ENCODE measurements at regions not wholly inside any gene's neighbourhood (a gene's known extent, or its start where the extent isn't known, plus 50 kb on each side); places are given as distances from the start of the nearest gene placed in this dataset.

- Histone ChIP-seq H2AFZ (ENCODE audit: low read length) (no peak overlapping the region), H3K4me1 (ENCODE audit: control insufficient read depth, extremely low read depth, insufficient read depth, low read length) (no peaks in the 10 kb centered on the region), H3K79me2 (ENCODE audit: control insufficient read depth, insufficient read depth, low read length) (no peaks in the 10 kb centered on the region), H3K27me3 (ENCODE audit: control insufficient read depth, insufficient read depth, low read length) (no peaks in the 10 kb centered on the region), H3K4me2 (ENCODE audit: extremely low read depth, insufficient read depth, low read length) (no peak overlapping the region), H3K9ac (ENCODE audit: insufficient read depth, low read length) (no peak overlapping the region), H3K27ac (ENCODE audit: insufficient read depth, low read length) (no peak overlapping the region), H3K9me3 (ENCODE audit: control insufficient read depth, insufficient read depth, low read depth, low read length) (no peaks in the 10 kb centered on the region), H3K36me3 (ENCODE audit: control insufficient read depth, insufficient read depth, low read length) (no peaks in the 10 kb centered on the region), H3K4me3 (replicated peaks in 1 of 4; ENCODE audit: control extremely low read depth in 1 of 4, insufficient read depth in 1 of 4, low read depth in 3 of 4, low read length in 4 of 4) (no peak overlapping the region), H4K20me1 (ENCODE audit: control insufficient read depth, extremely low read depth, insufficient read depth, low read length) (no peaks in the 10 kb centered on the region)
- DNase-seq (ENCODE audit: low read depth in 2 of 2) = no peak
- TF ChIP-seq EZH2 (IDR thresholded peaks at IDR 0.05; ENCODE audit: low read length, missing control alignments) = no peak
- TF ChIP-seq CTCF (conservative IDR thresholded peaks at IDR 0.05 in 1 of 2, IDR thresholded peaks at IDR 0.05 in 1 of 2; ENCODE audit: low read depth in 1 of 2, low read length in 2 of 2) = no peak
Observed at GRCh38 chr5:86885489-86886230, 267.9 kb downstream of the COX7C start.

GRCh38 chr5:86890375-86890774 lies 272.6 kb downstream of the COX7C start:
- Histone ChIP-seq H3K4me2 (ENCODE audit: extremely low read depth, insufficient read depth, low read length) (no peak overlapping the region), H3K9ac (ENCODE audit: insufficient read depth, low read length) (no peak overlapping the region), H3K9me3 (ENCODE audit: control insufficient read depth, insufficient read depth, low read depth, low read length) (no peaks in the 10 kb centered on the region), H3K36me3 (ENCODE audit: control insufficient read depth, insufficient read depth, low read length) (no peaks in the 10 kb centered on the region), H3K27me3 (ENCODE audit: control insufficient read depth, insufficient read depth, low read length) (no peaks in the 10 kb centered on the region), H3K4me1 (ENCODE audit: control insufficient read depth, extremely low read depth, insufficient read depth, low read length) (no peaks in the 10 kb centered on the region), H3K79me2 (ENCODE audit: control insufficient read depth, insufficient read depth, low read length) (no peaks in the 10 kb centered on the region), H4K20me1 (ENCODE audit: control insufficient read depth, extremely low read depth, insufficient read depth, low read length) (no peaks in the 10 kb centered on the region), H3K4me3 (replicated peaks in 1 of 4; ENCODE audit: control extremely low read depth in 1 of 4, insufficient read depth in 1 of 4, low read depth in 3 of 4, low read length in 4 of 4) (no peak overlapping the region), H2AFZ (ENCODE audit: low read length) (no peak overlapping the region), H3K27ac (ENCODE audit: insufficient read depth, low read length) (no peak overlapping the region)
- no peak for TF ChIP-seq CTCF (conservative IDR thresholded peaks at IDR 0.05 in 1 of 2, IDR thresholded peaks at IDR 0.05 in 1 of 2; ENCODE audit: low read depth in 1 of 2, low read length in 2 of 2)
- DNase-seq (ENCODE audit: low read depth in 2 of 2) = no peak

GRCh38 chr5:86894056-86894455 lies 276.3 kb downstream of the COX7C start:
- DNase-seq (ENCODE audit: low read depth in 2 of 2) = peak in 1 of 2 donors; percentile 3
- H3K9me3 ChIP-seq (ENCODE audit: control insufficient read depth, insufficient read depth, low read depth, low read length) = no peaks in the 10 kb centered on the region
- no peaks in the 10 kb centered on the region for H3K27me3 ChIP-seq (ENCODE audit: control insufficient read depth, insufficient read depth, low read length)
- no peak for TF ChIP-seq EZH2 (IDR thresholded peaks at IDR 0.05; ENCODE audit: low read length, missing control alignments)
- no peak for TF ChIP-seq CTCF (conservative IDR thresholded peaks at IDR 0.05 in 1 of 2, IDR thresholded peaks at IDR 0.05 in 1 of 2; ENCODE audit: low read depth in 1 of 2, low read length in 2 of 2)
- H3K9ac ChIP-seq (ENCODE audit: insufficient read depth, low read length) = no peak overlapping the region
- no peaks in the 10 kb centered on the region for H4K20me1 ChIP-seq (ENCODE audit: control insufficient read depth, extremely low read depth, insufficient read depth, low read length)
- no peaks in the 10 kb centered on the region for H3K79me2 ChIP-seq (ENCODE audit: control insufficient read depth, insufficient read depth, low read length)
- H2AFZ ChIP-seq (ENCODE audit: low read length) = no peak overlapping the region
- no peak overlapping the region for H3K4me3 ChIP-seq (replicated peaks in 1 of 4; ENCODE audit: control extremely low read depth in 1 of 4, insufficient read depth in 1 of 4, low read depth in 3 of 4, low read length in 4 of 4)
- no peaks in the 10 kb centered on the region for H3K4me1 ChIP-seq (ENCODE audit: control insufficient read depth, extremely low read depth, insufficient read depth, low read length)
- no peaks in the 10 kb centered on the region for H3K36me3 ChIP-seq (ENCODE audit: control insufficient read depth, insufficient read depth, low read length)
- H3K4me2 ChIP-seq (ENCODE audit: extremely low read depth, insufficient read depth, low read length) = no peak overlapping the region
- no peak overlapping the region for H3K27ac ChIP-seq (ENCODE audit: insufficient read depth, low read length)
